H9 (cell line): ENCODE measurements at regions not wholly inside any gene's neighbourhood (a gene's known extent, or its start where the extent isn't known, plus 50 kb on each side); places are given as distances from the start of the nearest gene placed in this dataset.

Experiments
- DNase-seq: peaks from one replicate; pipeline ENCODE4 v3.0.0-alpha.2; 2017
- H2AFZ ChIP-seq: one replicate; pipeline ENCODE4 v1.6.1; 2013; ENCODE audit warnings: mild to moderate bottlenecking, low read length, control low read depth, moderate library complexity
- H2AK5ac ChIP-seq: 2 replicates; pipeline ENCODE4 v1.6.1; 2013; ENCODE audit warnings: low read length, control low read depth, mixed read lengths; ENCODE audit not compliant: insufficient read length
- H2BK120ac ChIP-seq: one replicate; pipeline ENCODE4 v1.6.1; 2013; ENCODE audit warnings: low read depth, mild to moderate bottlenecking, low read length, control low read depth, inconsistent platforms; ENCODE audit not compliant: poor library complexity, severe bottlenecking
- H2BK12ac ChIP-seq: 2 replicates; pipeline ENCODE4 v1.6.1; 2013; ENCODE audit warnings: low read length, control low read depth, mixed read lengths, low read depth; ENCODE audit not compliant: insufficient read length
- H2BK15ac ChIP-seq: 2 replicates; pipeline ENCODE4 v1.6.1; 2013; ENCODE audit warnings: low read depth, low read length, control low read depth
- H2BK20ac ChIP-seq: one replicate; pipeline ENCODE4 v1.6.1; 2013; ENCODE audit warnings: low read depth, mild to moderate bottlenecking, low read length, control low read depth, inconsistent platforms; ENCODE audit not compliant: poor library complexity, severe bottlenecking
- H2BK5ac ChIP-seq: 2 replicates; pipeline ENCODE4 v1.6.1; 2013; ENCODE audit warnings: low read length, control low read depth, mixed read lengths; ENCODE audit not compliant: insufficient read length
- H3K14ac ChIP-seq: 2 replicates; pipeline ENCODE4 v1.6.1; 2013; ENCODE audit warnings: low read length, control low read depth; ENCODE audit not compliant: insufficient read depth
- H3K18ac ChIP-seq: 2 replicates; pipeline ENCODE4 v1.6.1; 2013; ENCODE audit warnings: low read depth, mild to moderate bottlenecking, mixed read lengths, low read length, control low read depth; ENCODE audit not compliant: insufficient read length
- H3K23ac ChIP-seq: 2 replicates; pipeline ENCODE4 v1.6.1; 2013; ENCODE audit warnings: low read length, control low read depth, mixed read lengths, low read depth; ENCODE audit not compliant: insufficient read length
- H3K23me2 ChIP-seq: 2 replicates; pipeline ENCODE4 v1.6.1; 2013; ENCODE audit warnings: low read depth, mild to moderate bottlenecking, mixed read lengths, low read length, control low read depth; ENCODE audit not compliant: insufficient read length, poor library complexity, severe bottlenecking
- H3K27ac ChIP-seq: 2 replicates; pipeline ENCODE4 v1.5.1; 2013; ENCODE audit warnings: low read length, control low read depth, mixed read lengths, low read depth; ENCODE audit not compliant: insufficient read length
- H3K27me3 ChIP-seq: 2 replicates; pipeline ENCODE4 v1.6.1; 2013; ENCODE audit warnings: low read length, control low read depth, inconsistent platforms; ENCODE audit not compliant: insufficient read depth
- H3K4ac ChIP-seq: 2 replicates; pipeline ENCODE4 v1.6.1; 2013; ENCODE audit warnings: low read depth, mild to moderate bottlenecking, control low read depth, inconsistent platforms, low read length, moderate library complexity
- H3K4me1 ChIP-seq: 2 replicates; pipeline ENCODE4 v1.6.1; 2013; ENCODE audit warnings: low read length, control low read depth, inconsistent platforms; ENCODE audit not compliant: insufficient read depth
- H3K4me2 ChIP-seq: 2 replicates; pipeline ENCODE4 v1.6.1; 2013; ENCODE audit warnings: low read length, control low read depth, mixed read lengths; ENCODE audit not compliant: insufficient read length, insufficient read depth
- H3K56ac ChIP-seq: 2 replicates; pipeline ENCODE4 v1.6.1; 2013; ENCODE audit warnings: low read depth, mild to moderate bottlenecking, mixed read lengths, low read length, control low read depth; ENCODE audit not compliant: insufficient read length
- H3K79me1 ChIP-seq: 2 replicates; pipeline ENCODE4 v1.6.1; 2013; ENCODE audit warnings: low read depth, mild to moderate bottlenecking, moderate library complexity, low read length, control low read depth, inconsistent platforms; ENCODE audit not compliant: insufficient read depth, poor library complexity, severe bottlenecking
- H3K79me2 ChIP-seq: 2 replicates; pipeline ENCODE4 v1.6.1; 2013; ENCODE audit warnings: low read length, control low read depth, inconsistent platforms; ENCODE audit not compliant: insufficient read depth
- H3K9ac ChIP-seq: 2 replicates; pipeline ENCODE4 v1.6.1; 2013; ENCODE audit warnings: low read length, control low read depth, mixed read lengths; ENCODE audit not compliant: insufficient read length; ENCODE audit errors: extremely low read depth
- H3K9me3 ChIP-seq: one replicate; pipeline ENCODE4 v1.6.1; 2013; ENCODE audit warnings: low read depth, low read length, inconsistent platforms; ENCODE audit not compliant: control insufficient read depth
- H3T11ph ChIP-seq: one replicate; pipeline ENCODE4 v1.6.1; 2013; ENCODE audit warnings: mild to moderate bottlenecking, low read length, control low read depth, inconsistent platforms
- H4K20me1 ChIP-seq: one replicate; pipeline ENCODE4 v1.6.1; 2013; ENCODE audit not compliant: control insufficient read depth, insufficient read length, insufficient read depth
- H4K5ac ChIP-seq: 2 replicates; pipeline ENCODE4 v1.6.1; 2013; ENCODE audit warnings: low read depth, mild to moderate bottlenecking, mixed read lengths, low read length, control low read depth; ENCODE audit not compliant: insufficient read length
- H4K8ac ChIP-seq: replicated peaks from 2 replicates; pipeline ENCODE4 v1.6.1; 2013; ENCODE audit warnings: low read length, control low read depth, mixed read lengths, low read depth; ENCODE audit not compliant: insufficient read length
- H4K91ac ChIP-seq: 2 replicates; pipeline ENCODE4 v1.6.1; 2013; ENCODE audit warnings: low read depth, mild to moderate bottlenecking, moderate library complexity, mixed read lengths, low read length, control low read depth; ENCODE audit not compliant: insufficient read length
- H3K27ac Mint-ChIP-seq, 3 experiments: 2 replicates in 2 of 3; 3 replicates in 1 of 3; pipeline ENCODE4 v1.8.0; 2020 to 2021; ENCODE audit warnings: mixed read lengths in 3 of 3, mild to moderate bottlenecking in 1 of 3, moderate library complexity in 1 of 3
- H3K27me3 Mint-ChIP-seq: 2 replicates; pipeline ENCODE4 v1.8.0; 2021; ENCODE audit warnings: low read depth, mild to moderate bottlenecking, moderate library complexity, mixed read lengths
- H3K36me3 Mint-ChIP-seq, 3 experiments: 2 replicates in 2 of 3; 3 replicates in 1 of 3; pipeline ENCODE4 v1.8.0; 2020 to 2021; ENCODE audit warnings: low read depth in 3 of 3, mixed read lengths in 3 of 3; ENCODE audit not compliant: insufficient read depth in 1 of 3
- H3K4me1 Mint-ChIP-seq, 2 experiments: 2 replicates each; pipeline ENCODE4 v1.8.0; 2020; ENCODE audit warnings: mixed read lengths in 2 of 2
- H3K4me3 Mint-ChIP-seq, 2 experiments: 2 replicates in 1 of 2; 3 replicates in 1 of 2; pipeline ENCODE4 v1.8.0; 2020 to 2021; ENCODE audit warnings: mild to moderate bottlenecking in 2 of 2, mixed read lengths in 2 of 2, moderate library complexity in 1 of 2
- H3K9me3 Mint-ChIP-seq, 2 experiments: 2 replicates in 1 of 2; 3 replicates in 1 of 2; pipeline ENCODE4 v1.8.0; 2020; ENCODE audit warnings: mild to moderate bottlenecking in 2 of 2, mixed read lengths in 2 of 2, moderate library complexity in 1 of 2
- WGBS: extraction: QIAGEN DNeasy Blood & Tissue Kit; methylation state at CpG from one replicate; pipeline ENCODE4 v1.1.7; 2013; ENCODE audit warnings: missing lambda C conversion rate, low lambda C conversion rate, mixed read lengths; ENCODE audit not compliant: insufficient read length; ENCODE audit errors: extremely low coverage; 5-methylcytosine and 5-hydroxymethylcytosine counted together
- TF ChIP-seq, protein P1 (sequence below): fragments of 200-600 bp; sonication (generic); conservative IDR thresholded peaks from 3 replicates; pipeline ENCODE4 v1.8.0; 2021; ENCODE audit warnings: antibody characterized with exemption, mild to moderate bottlenecking

GRCh38 chr2:136052369-136053362 is 65.3 kb downstream of the CXCR4 start:
- Histone ChIP-seq H3K56ac (no peak overlapping the region), H3K27ac (no peak overlapping the region), H2BK120ac (no peak overlapping the region), H3T11ph (no peak overlapping the region), H4K8ac (no peak overlapping the region), H4K5ac (no peak overlapping the region), H4K91ac (no peak overlapping the region), H3K18ac (no peak overlapping the region), H4K20me1 (no peaks in the 10 kb centered on the region), H3K14ac (no peak overlapping the region), H3K27me3 (no peaks in the 10 kb centered on the region), H3K23ac (no peak overlapping the region), H2AK5ac (no peak overlapping the region), H2AFZ (no peak overlapping the region), H2BK20ac (no peak overlapping the region), H3K4me1 (no peaks in the 10 kb centered on the region), H3K4me2 (no peak overlapping the region), H3K9me3 (no peaks in the 10 kb centered on the region), H3K4ac (no peak overlapping the region), H2BK15ac (no peak overlapping the region), H3K79me1 (no peaks in the 10 kb centered on the region), H3K79me2 (no peaks in the 10 kb centered on the region), H2BK12ac (no peak overlapping the region), H3K9ac (no peak overlapping the region), H3K23me2 (no peaks in the 10 kb centered on the region), H2BK5ac (no peak overlapping the region)
- TF ChIP-seq, protein P1, sequence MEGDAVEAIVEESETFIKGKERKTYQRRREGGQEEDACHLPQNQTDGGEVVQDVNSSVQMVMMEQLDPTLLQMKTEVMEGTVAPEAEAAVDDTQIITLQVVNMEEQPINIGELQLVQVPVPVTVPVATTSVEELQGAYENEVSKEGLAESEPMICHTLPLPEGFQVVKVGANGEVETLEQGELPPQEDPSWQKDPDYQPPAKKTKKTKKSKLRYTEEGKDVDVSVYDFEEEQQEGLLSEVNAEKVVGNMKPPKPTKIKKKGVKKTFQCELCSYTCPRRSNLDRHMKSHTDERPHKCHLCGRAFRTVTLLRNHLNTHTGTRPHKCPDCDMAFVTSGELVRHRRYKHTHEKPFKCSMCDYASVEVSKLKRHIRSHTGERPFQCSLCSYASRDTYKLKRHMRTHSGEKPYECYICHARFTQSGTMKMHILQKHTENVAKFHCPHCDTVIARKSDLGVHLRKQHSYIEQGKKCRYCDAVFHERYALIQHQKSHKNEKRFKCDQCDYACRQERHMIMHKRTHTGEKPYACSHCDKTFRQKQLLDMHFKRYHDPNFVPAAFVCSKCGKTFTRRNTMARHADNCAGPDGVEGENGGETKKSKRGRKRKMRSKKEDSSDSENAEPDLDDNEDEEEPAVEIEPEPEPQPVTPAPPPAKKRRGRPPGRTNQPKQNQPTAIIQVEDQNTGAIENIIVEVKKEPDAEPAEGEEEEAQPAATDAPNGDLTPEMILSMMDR: no peak
- H3K27ac Mint-ChIP-seq: no peak overlapping the region
- H3K9me3 Mint-ChIP-seq: no peaks in the 10 kb centered on the region; a peak in 2 of 5 replicates
- DNase-seq: no peak
- H3K27me3 Mint-ChIP-seq: no peaks in the 10 kb centered on the region
- no CpG with 5 or more reads among the region's 10 CpGs for WGBS
- H3K36me3 Mint-ChIP-seq: 0 out of 7 replicates have a peak, but pooled peaks cover 0 to under 1% (median 0%) of the 10 kb centered on the region in 3 experiments
- H3K4me3 Mint-ChIP-seq: no peak overlapping the region
- peaks cover 7% of the 10 kb centered on the region in 2 experiments for H3K4me1 Mint-ChIP-seq
